ENCODE measurements at regions not wholly inside any gene's neighbourhood (a gene's known extent, or its start where the extent isn't known, plus 50 kb on each side); places are given as distances from the start of the nearest gene placed in this dataset.
A peak's percentile ranks its signal among the peaks of the same experiment; 100 is the strongest.

- Histone ChIP-seq H3K4me1 (ENCODE audit: control insufficient read depth, insufficient read depth, low read length) (no peaks in the 10 kb centered on the region), H3K27ac (ENCODE audit: extremely low read depth, low read depth, low read length) (no peak overlapping the region), H3K4me3 (ENCODE audit: low read depth, low read length) (no peak overlapping the region), H3K36me3 (ENCODE audit: control insufficient read depth in 2 of 2, insufficient read depth in 1 of 2, low read length in 2 of 2) (no peaks in the 10 kb centered on the region), H3K9me3 (ENCODE audit: control insufficient read depth, insufficient read depth, low read depth, low read length) (no peaks in the 10 kb centered on the region)
- TF ChIP-seq SETDB1 (IDR thresholded peaks at IDR 0.05; ENCODE audit: insufficient read length, low read length) = no peak
- no peak for TF ChIP-seq SP7 (tag by site-specific recombination; IDR thresholded peaks at IDR 0.05)
- TF ChIP-seq ZNF211 (tag by site-specific recombination; IDR thresholded peaks at IDR 0.05; ENCODE audit: low read depth) = no peak
- TF ChIP-seq MEIS1 (CRISPR knock-in tag; IDR thresholded peaks at IDR 0.05; ENCODE audit: borderline replicate concordance) = no peak
- no peak for TF ChIP-seq ZBTB10 (tag by site-specific recombination; IDR thresholded peaks at IDR 0.05)
- no peak for TF ChIP-seq INSM2 (tag by site-specific recombination; IDR thresholded peaks at IDR 0.05)
- no peak for TF ChIP-seq ZNF350 (tag by site-specific recombination; IDR thresholded peaks at IDR 0.05)
- TF ChIP-seq MYNN (tag by site-specific recombination; IDR thresholded peaks at IDR 0.05; ENCODE audit: borderline replicate concordance) = no peak
- no peak for TF ChIP-seq OSR2 (tag by site-specific recombination; IDR thresholded peaks at IDR 0.05)
- TF ChIP-seq ZSCAN4 (tag by site-specific recombination; IDR thresholded peaks at IDR 0.05) = no peak
- TF ChIP-seq ZNF777 (tag by site-specific recombination; IDR thresholded peaks at IDR 0.05; ENCODE audit: borderline replicate concordance) = no peak
- no peak for TF ChIP-seq ZNF449 (tag by site-specific recombination; IDR thresholded peaks at IDR 0.05)
- POLR2A ChIA-PET = interaction anchor here (0.6 kb wide), 1 partner anchor 149 kb away, joined by 3 read pairs; no protein-coding TSS in a partner anchor
- CTCF ChIA-PET = interaction anchor here (0.6 to 1.0 kb wide), 2 partner anchors 10 to 1053 kb away, joined by 3 read pairs; no protein-coding TSS in a partner anchor
Observed at GRCh38 chr11:32290783-32291182, 144.6 kb downstream of the WT1 start.

GRCh38 chr11:32297611-32298011 is 137.7 kb downstream of the WT1 start:
- Histone ChIP-seq H3K4me1 (ENCODE audit: control insufficient read depth, insufficient read depth, low read length) (no peaks in the 10 kb centered on the region), H3K4me3 (ENCODE audit: low read depth, low read length) (no peak overlapping the region), H3K36me3 (ENCODE audit: control insufficient read depth in 2 of 2, insufficient read depth in 1 of 2, low read length in 2 of 2) (no peaks in the 10 kb centered on the region), H3K27ac (ENCODE audit: extremely low read depth, low read depth, low read length) (no peak overlapping the region), H3K9me3 (ENCODE audit: control insufficient read depth, insufficient read depth, low read depth, low read length) (no peaks in the 10 kb centered on the region)
- ChIA-PET POLR2A (no interaction called here), CTCF (interaction anchor here (0.5 to 3.1 kb wide), 18 partner anchors 9 to 1327 kb away, joined by 3 to 14 read pairs (median 3); no protein-coding TSS in a partner anchor)
- peak; percentile 67 for TF ChIP-seq ZNF654 (tag by site-specific recombination; IDR thresholded peaks at IDR 0.05; ENCODE audit: low read depth)
- no peak for TF ChIP-seq ZBTB6 (tag by site-specific recombination; IDR thresholded peaks at IDR 0.05)

Data from HEK293 (cell line).